Hypothalamus (tissue), 51 donors: ENCODE measurements at regions not wholly inside any gene's neighbourhood (a gene's known extent, or its start where the extent isn't known, plus 50 kb on each side); places are given as distances from the start of the nearest gene placed in this dataset.
"Not testable (repeated sequence)": the region's sequence is repeated elsewhere in the genome, so short reads cannot be mapped to it uniquely, and the experiment has no call there.

Experiments
- DNase-seq, 51 donors: peaks; one replicate each; lab custom pipeline; 2025; lab: John Stamatoyannopoulos, UW

- DNase-seq, result no peak
Measured at GRCh38 chr12:71300772-71301675, 138.6 kb upstream of the LGR5 start.

DNA sequence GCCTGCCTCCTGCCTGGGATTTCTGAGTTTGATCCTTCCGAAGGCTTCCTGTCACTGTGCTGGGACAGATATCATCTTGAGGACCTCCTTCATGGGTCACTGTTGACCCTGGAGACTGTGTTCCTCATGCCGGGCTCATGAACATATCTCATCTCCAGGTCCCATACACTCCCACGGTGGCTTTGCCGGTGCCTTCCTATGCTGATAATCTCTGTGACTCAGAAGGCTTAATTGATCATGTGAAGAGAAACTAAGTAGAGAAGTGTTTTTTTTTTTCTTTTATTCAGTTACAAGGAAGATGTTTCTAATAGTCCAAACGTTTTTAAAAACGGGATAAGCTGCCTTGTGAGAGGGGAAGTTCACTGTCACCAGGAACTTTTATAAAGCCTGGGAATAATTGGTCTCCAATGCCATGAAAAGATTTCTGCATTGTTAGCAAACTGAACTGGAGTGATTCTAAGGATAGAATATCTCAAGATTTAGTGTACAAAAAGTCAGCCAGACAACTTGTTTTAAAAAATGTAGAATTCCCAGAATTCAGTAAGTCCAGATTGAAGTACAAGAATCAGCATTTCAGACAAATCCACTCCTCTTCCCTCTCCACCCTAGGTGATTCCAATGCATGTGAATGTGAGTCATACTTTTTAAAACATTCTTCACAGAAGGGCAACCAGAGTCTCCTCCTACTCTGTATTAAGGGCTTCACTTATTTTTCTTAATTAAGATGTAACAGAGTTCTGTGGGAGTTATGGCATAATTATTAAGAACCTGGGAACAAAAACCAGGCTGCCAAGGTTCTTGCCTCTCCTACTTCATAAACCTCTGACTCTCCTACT lies 139.8 kb upstream of the LGR5 start:
- DNase-seq, result no peak

- no peak for DNase-seq
Measured at GRCh38 chr12:71297930-71298329, 140.1 kb upstream of the TSPAN8 start.

- no peak for DNase-seq
Measured at GRCh38 chr12:71295953-71296352, 138.2 kb upstream of the TSPAN8 start.

GRCh38 chr12:71291746-71292145 lies 133.9 kb upstream of the TSPAN8 start:
- no peak for DNase-seq

GRCh38 chr12:71283883-71284282 lies 126.1 kb upstream of the TSPAN8 start:
- DNase-seq, result no peak

DNA sequence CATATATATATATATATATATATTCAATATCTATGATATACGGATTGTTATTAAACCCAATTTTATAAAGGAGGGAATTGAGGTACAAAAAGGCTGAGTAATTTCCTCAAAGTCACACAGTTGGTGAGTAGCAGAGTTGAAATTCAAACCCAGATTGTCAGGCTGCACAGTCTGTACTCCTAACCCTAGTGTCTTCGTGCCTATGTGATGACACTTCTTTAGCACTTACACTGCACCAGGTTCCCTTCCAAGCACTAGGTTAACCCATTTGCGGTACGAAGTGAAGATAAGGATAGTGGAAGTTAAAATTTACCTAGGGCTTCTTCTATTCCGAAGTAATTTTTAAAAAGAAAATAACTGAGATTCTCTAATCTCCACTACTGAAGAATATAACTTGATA lies 125.1 kb upstream of the TSPAN8 start:
- DNase-seq, result no peak

- no peak for DNase-seq
Measured at GRCh38 chr12:71282020-71282419, 124.2 kb upstream of the TSPAN8 start.

DNA sequence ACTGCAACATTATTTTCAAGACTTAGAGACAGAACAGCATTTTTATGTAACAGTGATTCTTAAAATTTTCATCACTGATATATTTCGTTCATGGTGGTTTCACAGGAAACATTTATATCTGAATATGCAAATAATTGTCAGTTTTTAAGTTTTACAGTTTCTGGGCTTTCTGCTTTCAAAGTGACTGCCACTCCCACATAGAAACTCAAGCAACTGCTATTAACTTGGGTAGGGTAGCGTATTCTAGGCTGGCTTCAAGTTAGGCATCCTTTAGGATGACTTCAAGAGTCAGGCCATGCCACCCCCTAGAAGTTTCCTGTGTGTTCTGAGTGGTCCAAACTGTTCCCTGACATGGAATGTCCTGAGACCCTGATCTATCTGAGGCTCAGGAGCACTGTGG lies 123.6 kb upstream of the TSPAN8 start:
- no peak for DNase-seq

- DNase-seq, result no peak
Measured at GRCh38 chr12:71277866-71278265, 120.1 kb upstream of the TSPAN8 start.

DNA sequence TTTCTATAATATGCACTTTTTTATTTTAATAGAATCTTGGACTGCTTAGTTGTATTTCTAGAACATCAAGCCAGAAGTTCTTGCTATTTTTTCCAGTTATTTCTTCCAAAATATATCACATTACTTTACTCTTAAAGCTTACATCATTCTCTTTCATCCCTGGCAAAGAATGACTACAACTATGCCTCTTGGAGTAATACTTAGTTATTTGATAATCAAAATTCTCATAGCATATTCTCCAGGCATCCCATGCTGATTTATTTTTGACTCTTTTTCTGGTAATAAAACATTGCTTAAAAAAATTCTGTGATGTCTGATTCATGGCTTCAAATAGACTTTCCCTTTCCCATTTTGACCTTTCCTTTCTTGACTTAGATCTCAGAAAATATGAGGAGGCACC lies 118.7 kb upstream of the TSPAN8 start:
- DNase-seq, result no peak

GRCh38 chr12:71270794-71271193 lies 113.0 kb upstream of the TSPAN8 start:
- not testable (repeated sequence) for DNase-seq

DNA sequence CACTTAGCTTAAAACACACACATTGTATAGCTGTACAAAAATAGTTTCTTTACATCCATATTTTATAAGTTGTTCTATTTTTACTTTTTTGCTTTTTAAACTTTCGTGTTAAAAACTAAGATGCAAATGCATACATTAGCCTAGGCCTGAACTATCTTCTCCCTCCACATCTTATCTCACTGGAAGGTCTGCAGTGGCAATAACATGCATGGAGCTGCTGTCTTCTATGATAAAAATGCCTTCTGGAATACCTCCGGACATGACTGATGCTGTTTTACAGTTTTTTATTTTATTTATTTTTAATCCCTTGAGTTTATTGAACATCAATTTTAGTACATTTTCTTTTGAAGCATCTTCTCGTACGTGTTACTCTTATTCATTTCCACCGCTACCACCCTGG lies 112.3 kb upstream of the TSPAN8 start:
- DNase-seq, result no peak

DNA sequence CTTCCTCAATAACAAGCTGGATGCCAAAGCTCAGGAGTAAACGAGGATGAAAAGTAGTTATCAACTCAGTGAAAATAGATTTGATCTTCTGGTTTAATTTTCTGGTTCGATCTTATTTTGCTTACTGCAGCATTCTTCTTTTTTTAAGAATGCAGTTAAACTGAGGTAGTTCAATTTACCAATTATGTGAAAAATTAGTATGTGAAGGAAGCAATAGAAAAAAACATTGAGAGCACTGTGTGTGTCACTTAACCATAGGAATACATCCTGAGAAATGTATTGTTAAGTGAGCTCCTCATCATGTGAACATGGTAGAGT lies 111.4 kb upstream of the TSPAN8 start:
- no peak for DNase-seq

GRCh38 chr12:71268598-71269280 lies 110.9 kb upstream of the TSPAN8 start:
- DNase-seq, result no peak

DNA sequence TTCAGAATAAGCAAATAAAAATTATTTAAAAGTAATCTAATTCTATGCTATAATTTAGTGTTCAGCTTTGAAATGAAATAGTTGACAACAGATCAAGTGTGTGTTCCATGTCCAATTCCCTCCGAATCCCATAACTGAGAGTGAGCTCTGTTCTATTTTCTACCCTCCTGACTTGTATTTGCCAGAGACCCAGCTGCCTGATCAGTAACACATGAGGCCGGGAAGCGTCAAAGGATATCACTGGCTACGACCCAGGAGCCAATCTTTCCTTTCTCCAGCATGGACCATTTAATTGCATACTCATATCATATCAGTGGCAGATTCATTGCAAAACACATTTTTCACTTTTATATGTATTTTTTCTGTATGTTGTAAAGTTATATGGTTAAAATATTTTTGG lies 108.8 kb upstream of the TSPAN8 start:
- no peak for DNase-seq

DNA sequence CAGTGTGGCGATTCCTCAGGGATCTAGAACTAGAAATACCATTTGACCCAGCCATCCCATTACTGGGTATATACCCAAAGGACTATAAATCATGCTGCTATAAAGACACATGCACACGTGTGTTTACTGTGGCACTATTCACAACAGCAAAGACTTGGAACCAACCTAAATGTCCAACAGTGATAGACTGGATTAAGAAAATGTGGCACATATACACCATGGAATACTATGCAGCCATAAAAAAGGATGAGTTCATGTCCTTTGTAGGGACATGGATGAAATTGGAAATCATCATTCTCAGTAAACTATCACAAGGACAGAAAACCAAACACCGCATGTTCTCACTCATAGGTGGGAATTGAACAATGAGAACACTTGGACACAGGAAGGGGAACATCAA lies 107.9 kb upstream of the TSPAN8 start:
- DNase-seq, result not testable (repeated sequence)

DNA sequence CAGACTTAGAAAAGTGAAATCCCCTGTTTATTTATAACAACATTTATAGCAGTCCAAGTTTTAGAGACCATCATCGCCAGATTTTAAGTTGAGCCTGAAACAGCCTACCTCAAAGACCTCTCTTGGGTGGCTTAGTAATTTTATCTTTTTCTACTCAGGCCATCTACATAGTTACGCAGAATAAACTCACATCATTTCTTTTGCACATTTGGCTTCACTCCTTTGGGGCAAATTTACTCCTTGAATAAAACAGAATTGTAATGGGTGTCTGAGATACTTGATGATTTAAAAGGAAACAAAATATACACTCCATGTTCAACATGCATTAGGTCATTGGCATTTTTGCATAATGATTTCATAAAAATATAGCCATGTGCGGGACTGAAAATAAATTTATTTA lies 104.7 kb upstream of the TSPAN8 start:
- no peak for DNase-seq

GRCh38 chr12:71252473-71252872 lies 94.7 kb upstream of the TSPAN8 start:
- DNase-seq, result no peak

DNA sequence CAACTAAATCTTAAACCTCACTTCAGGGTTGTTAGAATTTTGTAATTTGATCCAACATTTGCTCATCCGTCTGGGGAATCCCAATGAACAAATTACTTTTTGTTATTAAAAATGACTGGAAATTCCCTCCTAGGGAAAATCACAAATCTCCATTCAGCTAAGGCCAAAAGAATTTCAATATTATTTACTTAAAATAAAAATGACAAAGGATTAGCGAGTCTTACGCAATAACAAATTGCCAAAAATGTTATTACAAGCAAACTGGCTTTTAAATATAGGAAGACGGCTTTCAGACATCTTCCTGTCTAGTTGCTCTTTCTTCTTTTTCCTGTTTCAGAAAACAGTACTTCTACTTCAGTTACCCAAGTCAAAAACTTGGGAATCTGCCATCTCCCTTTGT lies 92.4 kb upstream of the TSPAN8 start:
- no peak for DNase-seq

DNA sequence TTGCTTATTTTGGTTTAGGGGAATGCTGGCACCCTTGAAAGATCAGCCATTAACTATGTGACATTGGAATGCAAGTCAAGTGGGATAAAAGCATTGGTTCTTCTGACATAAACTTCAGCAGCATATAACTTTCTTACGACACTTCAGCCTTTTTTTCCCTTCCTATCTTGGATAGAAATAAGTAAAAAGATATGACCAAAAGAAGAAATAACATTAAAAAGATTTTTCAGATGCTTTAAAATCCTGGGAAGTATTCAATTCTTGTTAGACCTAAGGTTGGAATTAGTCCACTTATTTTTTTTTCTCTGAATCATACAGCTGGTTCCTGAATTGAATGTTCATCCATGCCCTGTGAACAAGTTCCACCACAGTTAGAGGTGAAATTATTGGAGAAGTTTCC lies 85.6 kb upstream of the TSPAN8 start:
- no peak for DNase-seq
